GM21723 (cell line): ENCODE measurements at regions not wholly inside any gene's neighbourhood (a gene's known extent, or its start where the extent isn't known, plus 50 kb on each side); places are given as distances from the start of the nearest gene placed in this dataset.

Experiments used
- ATAC-seq: cut with Tn5 transposase; IDR thresholded peaks from one replicate; pipeline ENCODE4 v1.9.1; 2021; ENCODE audit warnings: mild to moderate bottlenecking, moderate library complexity; ENCODE audit not compliant: unreplicated experiment

DNA sequence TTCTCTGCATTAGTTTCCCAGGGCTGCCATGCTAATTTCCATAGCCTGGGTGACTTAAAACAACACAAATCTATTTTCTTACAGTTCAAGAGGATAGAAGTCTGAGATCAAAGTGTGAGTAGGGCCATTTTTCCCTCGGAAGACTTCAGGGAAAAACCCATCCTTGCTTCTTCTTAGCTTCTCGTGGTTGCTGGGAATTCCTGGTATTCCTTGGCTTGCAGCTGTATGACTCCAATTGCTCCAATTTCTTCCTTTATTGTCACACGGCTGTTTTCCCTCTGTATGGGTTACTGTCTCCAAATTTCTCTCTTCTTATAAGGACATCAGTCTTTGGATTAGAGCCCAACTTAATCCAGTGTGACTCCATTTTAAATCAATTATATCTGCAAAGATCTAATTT, 128.4 kb upstream of the JAG1 start:
- ATAC-seq: no peak

DNA sequence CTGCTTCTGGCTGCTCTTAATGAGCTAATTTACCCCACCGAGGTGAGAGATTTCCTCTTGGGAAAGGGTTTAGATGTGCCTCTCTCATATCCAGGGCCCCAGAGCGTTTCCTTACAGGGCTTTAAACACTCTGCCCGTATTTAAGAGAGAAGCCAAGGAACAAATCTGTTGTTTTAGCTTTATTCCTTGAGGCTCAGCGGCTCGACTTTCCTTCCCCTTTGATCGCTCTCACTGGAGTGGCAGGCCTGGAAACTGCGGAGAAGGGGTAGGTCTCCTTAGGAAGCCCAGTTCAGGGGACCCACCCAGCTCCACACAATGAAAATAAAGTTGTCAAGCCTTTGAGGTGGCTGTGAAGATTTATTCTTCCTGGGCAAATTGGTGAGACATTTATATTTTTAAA, 132.0 kb upstream of the JAG1 start:
- ATAC-seq: no peak

DNA sequence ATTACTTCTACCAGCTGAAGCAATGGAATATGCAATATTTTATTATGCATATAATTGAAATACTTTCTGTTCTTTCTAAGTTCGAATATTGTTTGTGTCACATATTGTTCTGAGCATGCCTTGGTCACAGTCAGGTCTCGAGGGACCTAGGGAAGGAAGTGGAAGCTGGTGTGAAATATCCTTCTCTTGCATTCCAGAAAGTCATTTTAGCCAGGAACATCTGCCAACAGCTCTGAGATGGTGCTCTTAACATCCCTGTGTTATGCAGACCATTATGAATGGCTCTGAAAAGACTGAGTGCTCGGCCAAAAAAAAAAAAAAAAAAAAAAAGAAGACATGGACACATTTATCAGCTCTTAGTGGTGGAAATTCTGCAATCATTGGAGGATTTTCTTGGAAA, 132.7 kb upstream of the JAG1 start:
- ATAC-seq: no peak

DNA sequence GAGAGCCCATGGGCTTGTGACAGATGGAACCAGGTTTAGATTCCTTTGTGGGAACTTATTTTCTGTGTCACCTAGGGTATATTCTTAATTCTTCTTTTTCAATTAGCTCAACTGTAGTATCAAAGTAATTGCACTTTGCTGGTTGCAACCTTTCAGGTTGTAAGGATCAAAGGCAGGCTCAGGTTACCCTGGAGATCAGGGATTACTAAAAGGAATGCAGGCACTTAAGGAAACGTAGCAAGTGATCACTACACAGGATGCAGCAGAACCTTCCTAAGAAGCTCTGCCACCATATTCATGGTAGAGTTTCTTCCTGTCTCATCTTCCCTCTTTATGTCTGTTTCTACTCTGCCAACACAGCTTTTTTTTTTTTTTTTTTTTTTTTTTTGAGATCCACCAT, 133.2 kb upstream of the JAG1 start:
- no peak for ATAC-seq

DNA sequence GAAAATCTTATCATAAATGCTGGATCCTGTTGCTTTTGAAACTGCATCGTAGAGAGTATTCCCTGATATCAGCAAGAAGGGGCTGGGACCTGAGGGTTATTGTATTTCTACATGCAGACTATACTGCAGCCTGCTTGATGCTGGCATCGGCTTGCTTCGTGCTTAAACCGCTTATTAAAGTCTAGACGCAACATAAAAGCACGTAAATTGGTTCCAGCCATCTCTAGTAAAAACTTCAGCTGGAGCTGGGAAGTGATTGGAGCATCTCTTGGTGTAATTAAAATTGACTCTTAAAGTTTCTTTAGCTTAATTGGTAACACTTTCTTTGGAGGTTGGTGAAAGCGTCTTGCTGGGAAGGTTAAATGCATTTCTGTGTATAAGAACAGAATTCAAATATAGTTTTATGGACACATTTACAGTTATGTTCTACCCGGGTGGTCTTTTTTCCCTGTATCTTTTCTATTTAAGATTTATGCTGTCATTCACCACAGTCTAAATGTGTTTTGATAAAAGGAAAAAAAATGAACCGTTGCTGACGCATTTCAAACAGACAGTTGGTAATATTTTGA, 139.0 kb upstream of the JAG1 start:
- ATAC-seq: no peak

DNA sequence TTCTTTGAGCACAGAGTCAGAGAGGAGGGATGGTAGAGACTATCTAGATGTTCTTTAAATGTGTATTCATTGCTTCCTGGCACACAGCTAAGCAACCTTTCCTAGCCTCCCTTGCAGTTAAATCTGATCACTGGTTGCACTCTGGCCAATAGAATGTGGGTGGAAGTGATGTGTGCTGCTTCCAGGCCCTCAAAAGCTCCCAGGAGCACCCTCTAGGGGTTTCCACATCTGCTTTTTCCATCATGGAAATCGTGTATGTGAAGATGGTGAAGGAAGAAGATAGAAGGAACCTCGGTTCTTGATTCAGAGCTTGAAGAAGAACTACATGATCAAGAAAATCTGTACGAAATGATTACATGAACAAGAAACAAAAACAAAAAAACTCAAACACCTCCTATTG, 149.8 kb upstream of the JAG1 start:
- ATAC-seq: no peak

DNA sequence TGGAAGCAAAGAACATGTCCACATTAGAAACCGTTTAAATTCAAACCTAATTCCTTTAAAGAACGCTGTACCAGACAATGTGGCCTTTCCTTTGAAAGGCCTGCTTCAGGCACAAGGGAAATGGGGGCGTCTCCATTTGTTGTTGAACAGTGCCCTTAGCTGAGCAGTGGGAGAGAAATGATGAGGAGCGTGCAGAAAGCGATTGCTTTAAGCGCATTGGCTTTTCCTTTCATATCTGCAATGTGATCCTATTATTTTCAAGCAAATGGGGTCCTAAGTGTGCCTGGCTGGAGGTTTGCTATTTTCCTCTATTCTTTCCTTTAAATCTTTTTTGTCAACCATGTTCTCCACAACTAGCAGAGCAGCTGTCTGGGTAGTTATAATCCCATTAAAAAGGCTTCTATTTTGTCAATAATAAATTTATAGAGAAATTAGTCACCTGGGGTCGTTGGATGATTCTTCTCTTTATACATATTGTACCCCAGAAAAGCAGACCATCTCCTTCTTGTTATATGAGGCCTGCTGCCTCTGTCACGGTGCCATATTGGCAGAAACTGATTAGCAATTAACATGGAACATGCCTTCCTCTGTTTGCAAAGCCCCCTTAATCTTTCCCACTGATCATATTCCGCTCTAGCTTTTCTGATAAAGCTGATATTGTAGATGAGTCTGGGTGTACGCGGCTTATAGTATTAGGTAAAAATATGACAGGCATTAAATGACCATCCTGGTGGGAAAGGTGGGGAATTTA, 151.1 kb upstream of the JAG1 start:
- ATAC-seq: no peak

DNA sequence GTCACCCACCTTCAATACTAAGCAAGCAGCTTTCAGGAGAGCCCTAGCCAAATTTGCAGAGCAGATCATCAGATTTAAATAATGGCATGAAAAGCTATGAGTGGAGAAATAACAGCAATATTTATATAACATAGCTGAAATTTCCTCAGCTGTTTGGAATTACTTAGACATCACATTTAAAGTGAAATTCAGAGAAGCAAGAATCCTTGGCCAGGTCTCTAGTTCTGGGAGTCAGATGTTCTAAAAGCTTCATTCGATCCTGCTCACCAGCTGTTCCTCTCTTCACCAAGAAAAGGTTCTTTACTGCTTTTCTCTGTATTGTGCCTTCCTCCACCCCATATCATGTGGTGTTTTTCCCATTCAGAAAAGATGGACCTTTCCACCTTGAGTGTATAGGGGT, 152.3 kb upstream of the JAG1 start:
- no peak for ATAC-seq

DNA sequence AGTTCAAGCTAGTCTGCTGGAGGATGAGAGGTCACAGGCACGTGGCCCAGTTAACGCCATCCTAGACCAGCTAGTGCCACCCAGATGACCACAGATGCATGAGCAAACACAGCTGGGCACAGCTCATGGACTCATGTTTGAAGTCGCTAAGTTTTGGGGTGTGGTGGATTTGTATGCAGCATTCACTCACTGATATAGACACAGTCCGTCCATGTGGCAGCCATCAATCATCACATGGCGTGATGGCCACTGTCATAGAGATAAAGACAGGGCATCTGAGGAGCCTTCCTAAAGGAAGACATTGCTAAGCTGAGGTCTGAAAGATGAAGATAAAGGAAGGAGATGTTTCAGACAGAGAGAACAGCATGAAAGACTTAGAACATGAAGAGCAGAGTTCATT, 154.4 kb upstream of the JAG1 start:
- ATAC-seq: no peak

DNA sequence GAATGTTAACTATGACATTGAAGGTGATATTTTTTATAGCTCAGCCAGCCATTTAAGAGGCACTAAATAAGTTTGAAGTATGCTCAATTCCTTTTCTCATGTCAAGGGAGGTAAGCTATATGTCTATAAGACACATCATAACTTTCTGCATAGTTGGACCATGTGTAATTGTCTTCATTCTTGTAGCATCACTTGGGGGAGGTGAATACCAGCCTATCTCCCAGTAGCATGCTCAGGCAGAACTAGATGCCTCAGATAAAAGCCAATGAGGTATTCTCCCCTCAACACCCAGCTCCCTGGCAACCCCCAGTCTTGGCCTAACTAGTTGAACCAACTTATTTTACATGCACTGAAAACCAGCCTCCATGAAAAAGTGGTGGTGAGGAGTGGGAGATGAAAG, 158.3 kb upstream of the JAG1 start:
- ATAC-seq: no peak

DNA sequence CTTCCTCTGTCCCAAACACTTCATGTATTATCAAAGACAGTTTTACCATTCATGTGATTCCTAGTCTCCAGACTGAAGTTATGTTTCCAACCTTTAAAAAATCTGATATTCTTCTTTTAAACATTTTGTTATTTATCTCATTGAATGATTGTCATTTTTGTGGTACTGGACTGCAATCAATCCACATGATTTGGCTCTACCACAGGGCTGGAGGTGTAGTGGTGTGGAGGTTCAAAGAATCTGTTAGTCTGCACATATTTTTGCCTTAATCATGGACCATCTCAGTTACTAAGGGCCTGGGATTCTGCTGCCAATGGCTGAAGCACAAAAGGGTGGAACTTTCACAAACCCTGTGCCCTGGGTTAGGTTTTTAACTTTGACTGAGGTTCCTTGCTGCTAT, 164.1 kb upstream of the JAG1 start:
- no peak for ATAC-seq

DNA sequence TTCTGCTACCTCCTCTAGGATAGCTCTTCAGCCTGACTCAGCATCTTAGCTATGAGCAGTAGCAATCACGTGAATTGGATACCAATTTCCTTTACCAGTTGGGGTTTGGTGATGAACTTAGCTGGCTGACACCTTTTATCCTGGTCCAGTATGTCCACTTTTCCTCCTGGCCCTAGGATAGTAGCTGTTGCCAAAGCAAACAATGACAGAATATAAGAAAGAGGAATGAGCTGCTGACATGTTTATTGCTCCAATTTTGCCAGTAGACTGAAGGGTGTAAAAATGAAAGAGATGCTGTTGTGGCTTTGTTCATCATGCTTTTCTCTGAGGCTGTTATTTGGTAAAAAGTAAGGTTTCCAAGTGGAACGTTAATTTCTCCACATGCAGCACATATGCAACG, 168.3 kb upstream of the JAG1 start:
- no peak for ATAC-seq

DNA sequence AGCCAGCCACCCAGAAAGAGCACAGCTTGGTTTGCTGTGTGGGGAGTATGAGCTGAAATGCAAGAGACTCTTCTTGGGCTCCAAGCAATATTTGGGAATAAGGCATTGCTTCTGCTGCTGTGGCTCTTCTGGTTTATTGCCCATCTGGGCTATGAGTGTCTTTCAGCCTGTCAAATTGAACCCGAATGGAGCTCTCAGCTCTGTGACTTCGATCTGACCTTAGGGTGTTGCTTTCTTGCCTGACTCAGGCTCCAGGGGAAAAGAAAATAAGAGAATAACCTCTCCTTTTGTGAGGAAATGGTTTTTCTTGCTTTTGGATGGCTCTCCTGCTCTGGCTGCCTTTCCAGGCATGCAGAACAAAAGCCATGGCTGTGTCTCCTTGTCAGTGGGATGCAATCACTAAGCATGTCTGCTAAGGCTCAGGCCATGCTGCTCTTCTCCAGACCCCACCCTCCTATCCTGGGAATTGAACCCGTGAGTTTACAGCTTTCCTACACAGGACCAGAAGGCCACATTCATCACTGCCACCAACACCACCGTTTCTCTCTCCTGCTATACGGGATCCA, 169.4 kb upstream of the JAG1 start:
- ATAC-seq: no peak

DNA sequence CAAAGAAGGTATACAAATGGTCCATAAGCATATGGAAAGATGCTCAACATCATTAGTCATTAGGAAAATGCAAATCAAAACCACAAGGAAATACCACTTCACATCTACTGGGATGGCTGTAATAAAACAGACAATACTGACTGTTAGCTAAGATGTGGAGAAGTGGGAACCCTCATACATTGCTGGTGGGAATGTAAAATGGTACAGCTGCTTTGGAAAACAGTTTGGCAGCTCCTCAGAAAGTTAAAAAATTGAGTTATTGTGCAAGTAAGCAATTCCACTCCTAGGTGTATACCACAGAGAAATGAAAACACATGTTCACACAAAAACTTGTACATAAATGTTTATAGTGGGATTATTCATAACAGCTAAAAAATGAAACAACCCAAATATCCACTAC, 173.0 kb upstream of the JAG1 start:
- no peak for ATAC-seq

DNA sequence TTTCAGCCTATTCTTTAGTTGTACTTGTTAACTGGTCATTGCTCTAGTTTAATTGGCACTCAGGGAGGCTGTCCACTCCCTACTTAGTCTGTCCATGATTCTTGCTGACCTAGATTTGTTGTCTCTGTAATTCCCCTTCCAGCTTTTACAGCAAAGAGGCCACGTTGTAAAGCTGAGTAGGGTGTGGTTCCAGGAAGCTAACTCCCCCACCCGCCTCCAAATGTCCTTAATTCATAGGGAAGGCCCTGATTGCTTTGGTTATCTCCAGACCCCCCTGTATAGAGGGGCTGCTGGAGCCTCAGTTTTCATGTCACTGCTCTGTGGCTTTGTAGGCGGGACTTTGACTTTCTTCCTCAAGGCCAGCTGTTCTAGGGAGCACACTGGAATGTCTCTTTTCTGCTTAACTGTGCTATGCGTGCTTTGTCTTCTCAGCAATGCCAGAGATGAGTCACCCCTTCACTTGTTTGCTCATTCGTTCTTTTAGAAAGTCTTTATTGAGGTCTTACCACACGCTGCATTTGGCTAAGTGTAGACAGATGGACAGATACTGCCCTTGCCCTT, 175.1 kb upstream of the JAG1 start:
- no peak for ATAC-seq

DNA sequence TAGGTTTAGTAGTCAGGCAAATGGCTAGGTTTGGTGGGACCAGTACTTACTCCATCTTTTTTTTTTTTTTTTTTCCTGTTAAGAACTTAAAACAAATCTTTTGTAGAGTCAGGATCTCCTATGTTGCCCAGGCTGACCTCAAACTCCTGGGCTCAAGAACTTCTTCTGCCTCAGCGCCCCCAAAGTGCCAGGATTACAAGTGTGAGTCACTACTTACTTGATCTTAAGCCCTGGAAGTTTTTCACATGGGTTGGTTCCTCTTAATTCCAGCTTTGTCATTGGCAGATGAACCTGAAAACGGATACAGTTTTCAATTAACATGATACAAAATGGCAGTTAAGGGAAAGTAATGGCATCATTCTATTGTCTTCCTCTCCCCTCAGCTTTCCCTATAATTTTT, 179.4 kb upstream of the JAG1 start:
- no peak for ATAC-seq

DNA sequence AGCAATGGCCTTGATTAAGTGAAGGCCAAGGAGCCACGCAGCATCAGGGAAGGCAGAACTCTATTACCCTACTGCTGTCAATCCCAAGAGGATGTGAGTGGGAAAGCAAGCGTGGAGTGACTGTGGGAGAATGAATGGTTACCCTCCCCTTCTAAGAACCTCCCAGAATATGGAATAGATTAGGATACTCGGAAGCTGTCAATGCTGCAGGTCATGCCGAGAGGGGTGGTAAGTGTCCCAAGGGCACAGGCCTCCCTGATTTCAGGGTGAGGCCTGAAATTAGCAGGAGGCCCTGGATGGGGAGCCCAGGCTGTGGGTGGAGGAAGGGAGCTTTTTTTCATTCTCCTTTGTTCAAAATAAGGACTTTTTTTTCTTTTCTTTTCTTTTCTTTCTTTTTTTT, 179.9 kb upstream of the JAG1 start:
- ATAC-seq: no peak

DNA sequence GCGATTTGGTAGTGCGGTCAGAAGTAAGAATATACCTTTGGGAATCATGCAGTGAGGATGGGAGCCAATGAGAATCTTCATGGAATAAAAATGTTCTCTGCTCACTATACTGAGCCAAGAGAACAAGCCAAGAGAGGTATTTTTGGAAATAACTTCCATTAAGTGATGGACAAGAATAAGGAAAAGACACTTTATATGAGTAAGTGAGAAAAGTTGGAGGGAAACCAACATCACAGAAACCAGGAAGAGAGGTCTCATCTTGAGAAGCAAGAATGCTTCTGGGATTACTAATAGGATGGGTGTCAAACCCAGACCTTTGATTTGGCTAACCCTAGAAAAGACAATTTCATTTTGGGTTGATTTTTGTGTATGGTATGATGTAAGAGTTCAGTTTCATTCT, 181.2 kb upstream of the JAG1 start:
- ATAC-seq: no peak

DNA sequence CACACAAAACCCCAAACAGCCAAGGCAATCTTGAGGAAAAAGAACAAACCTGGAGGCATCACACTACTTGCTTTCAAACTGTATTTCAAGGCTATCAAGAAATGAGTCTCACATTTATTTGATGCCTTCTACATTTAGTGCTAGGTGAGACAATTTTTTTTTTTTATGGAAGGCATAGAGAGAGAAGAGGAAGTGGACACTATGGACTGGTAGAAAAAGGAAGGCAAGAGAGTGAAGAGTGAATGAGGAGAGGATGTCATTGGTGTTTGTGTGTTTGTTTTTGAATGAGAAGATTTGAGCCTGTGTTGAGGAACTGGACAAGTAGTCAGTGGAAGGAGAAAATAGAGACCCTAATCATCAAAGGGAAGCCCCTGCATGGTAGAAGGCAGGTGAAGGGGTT, 182.0 kb upstream of the JAG1 start:
- no peak for ATAC-seq

DNA sequence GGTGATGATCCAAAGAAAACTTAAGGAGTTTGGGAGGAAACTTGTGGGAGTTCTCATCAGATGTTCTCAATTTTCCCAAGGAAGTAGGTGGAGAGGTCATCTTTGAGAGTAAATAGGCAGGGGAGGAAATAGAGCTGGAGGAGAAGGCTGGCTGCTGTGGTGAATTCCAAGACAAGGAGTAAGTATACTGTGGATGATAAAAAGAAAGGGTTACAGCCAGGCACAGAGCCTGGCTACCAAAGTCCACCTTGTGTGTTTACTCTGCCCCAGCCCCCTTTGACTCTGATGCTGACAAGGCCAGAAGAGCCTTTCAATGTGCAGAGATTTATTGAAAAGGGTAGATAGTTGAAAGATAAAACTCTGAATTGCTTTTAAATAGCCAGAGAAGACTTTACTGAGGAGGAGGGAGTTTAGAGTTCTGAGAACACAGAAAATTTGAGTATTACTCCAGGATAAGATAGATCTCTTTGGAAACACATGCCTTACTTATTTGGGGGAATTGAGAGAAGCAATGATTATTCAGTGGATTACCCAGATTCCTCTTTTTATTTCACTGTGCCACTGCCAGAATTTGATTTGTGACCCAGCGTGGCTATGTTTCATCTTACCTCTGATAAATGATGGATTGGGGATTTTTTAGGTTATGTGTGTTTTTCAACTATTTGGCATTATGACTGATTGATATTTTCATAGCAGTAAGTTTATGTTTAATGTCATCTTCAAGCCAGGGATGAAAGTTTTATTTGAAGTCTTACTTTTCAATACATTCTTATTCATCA, 182.6 kb upstream of the JAG1 start:
- ATAC-seq: no peak

DNA sequence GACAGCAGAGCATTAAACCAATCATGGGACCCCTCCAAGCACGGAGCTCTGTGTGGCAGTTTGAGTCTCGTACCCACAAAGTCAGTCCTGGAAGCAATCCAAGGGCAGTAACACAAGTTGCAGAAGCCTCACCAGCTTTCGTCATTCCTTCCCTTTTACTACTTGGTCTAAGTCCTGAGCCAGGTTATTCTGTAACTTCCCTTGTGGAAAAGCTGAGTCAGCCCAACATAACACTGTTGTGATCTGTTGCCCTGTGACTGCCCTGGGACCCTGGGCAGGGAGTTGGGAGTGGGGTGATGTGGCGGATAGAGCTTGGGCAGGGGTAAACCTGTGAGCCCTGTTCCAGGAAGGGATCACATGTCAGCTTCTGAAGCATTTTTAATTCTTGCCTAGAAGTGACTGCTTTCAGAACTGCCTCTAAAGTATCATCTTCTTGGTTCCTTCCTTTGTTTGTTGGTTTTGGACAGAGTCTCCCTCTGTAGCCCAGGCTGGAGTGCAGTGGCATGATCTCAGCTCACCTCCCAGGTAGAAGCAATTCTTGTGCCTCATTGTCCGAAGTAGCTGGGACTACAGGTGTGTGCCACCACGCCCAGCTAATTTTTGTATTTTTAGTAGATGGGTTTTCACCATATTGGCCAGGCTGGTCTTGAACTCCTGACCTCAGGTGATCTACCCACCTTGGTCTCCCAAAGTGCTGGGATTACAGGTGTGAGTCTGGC, 183.7 kb upstream of the JAG1 start:
- ATAC-seq: no peak
